ENCODE measurements at regions not wholly inside any gene's neighbourhood (a gene's known extent, or its start where the extent isn't known, plus 50 kb on each side); places are given as distances from the start of the nearest gene placed in this dataset.

DNA sequence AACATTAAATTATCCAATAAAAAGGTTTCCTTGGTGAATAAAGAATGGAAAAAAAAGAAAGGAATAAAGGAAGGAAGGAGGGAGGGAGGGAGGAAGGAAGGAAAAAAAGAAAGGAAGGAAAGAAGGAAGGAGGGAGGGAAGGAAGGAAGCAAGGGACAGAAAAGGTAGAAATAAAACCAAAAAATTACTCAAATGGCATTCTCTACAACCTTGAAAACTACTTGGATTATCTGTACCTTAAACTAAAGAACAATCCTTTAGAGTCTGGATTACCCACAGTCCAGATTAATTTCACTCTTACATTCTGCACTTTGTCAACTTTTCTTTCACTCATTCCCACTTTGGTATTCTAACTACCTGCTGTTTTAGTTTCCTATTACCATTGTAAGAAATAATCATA, 361.8 kb upstream of the ADGRB3 start:
- H3K36me3 Mint-ChIP-seq (ENCODE audit: insufficient read depth) = no peaks in the 10 kb centered on the region
- no peaks in the 10 kb centered on the region for H3K27me3 Mint-ChIP-seq
- H3K9me3 Mint-ChIP-seq = peaks cover 9% of the 10 kb centered on the region
- DNase-seq (ENCODE audit: low spot score in 2 of 2) (no peak), ATAC-seq (replicated peaks; ENCODE audit: extremely low read depth, poor library complexity, severe bottlenecking) (no peak)
- no peaks in the 10 kb centered on the region for H3K4me1 Mint-ChIP-seq
- no peak overlapping the region for H3K27ac Mint-ChIP-seq (ENCODE audit: low read depth)
- H3K4me3 Mint-ChIP-seq = no peak overlapping the region

- Mint-ChIP-seq H3K9me3 (peaks cover 34% of the 10 kb centered on the region), H3K4me3 (no peak overlapping the region)
Observed at GRCh38 chr6:68256391-68256790, 378.7 kb upstream of the ADGRB3 start.

DNA sequence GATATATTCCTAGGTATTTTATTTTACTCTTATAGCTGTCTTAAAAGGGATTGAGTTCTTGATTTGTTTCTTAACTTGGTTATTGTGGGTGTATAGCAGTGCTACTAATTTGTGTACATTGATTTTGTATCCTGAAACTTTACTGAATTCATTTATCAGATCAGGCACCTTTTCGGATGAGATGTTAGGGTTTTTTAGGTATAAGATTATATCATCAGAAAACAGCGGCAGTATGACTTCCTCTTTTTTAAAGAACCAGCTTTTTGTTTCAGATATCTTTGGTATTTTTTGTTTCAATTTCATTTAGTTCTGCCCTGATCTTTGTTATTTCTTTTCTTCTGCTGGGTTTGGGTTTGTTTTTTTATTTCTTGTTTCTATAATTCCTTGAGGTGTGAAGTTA, 382.4 kb upstream of the ADGRB3 start:
- no peak overlapping the region for H3K4me3 Mint-ChIP-seq
- H3K36me3 Mint-ChIP-seq (ENCODE audit: insufficient read depth) = no peaks in the 10 kb centered on the region
- no peaks in the 10 kb centered on the region for H3K27me3 Mint-ChIP-seq
- DNase-seq (ENCODE audit: low spot score in 2 of 2) = no peak
- ATAC-seq (replicated peaks; ENCODE audit: extremely low read depth, poor library complexity, severe bottlenecking) = no peak
- H3K27ac Mint-ChIP-seq (ENCODE audit: low read depth) = no peak overlapping the region
- peaks cover 14% of the 10 kb centered on the region for H3K9me3 Mint-ChIP-seq
- H3K4me1 Mint-ChIP-seq = no peaks in the 10 kb centered on the region

More at GRCh38 chr6:68256391-68256790, 378.7 kb upstream of the ADGRB3 start:
- ATAC-seq (replicated peaks; ENCODE audit: extremely low read depth, poor library complexity, severe bottlenecking) = no peak
- H3K36me3 Mint-ChIP-seq (ENCODE audit: insufficient read depth) = no peaks in the 10 kb centered on the region
- H3K27ac Mint-ChIP-seq (ENCODE audit: low read depth) = no peak overlapping the region
- no peaks in the 10 kb centered on the region for H3K4me1 Mint-ChIP-seq
- no peaks in the 10 kb centered on the region for H3K27me3 Mint-ChIP-seq
- no peak for DNase-seq (ENCODE audit: low spot score in 2 of 2)

DNA sequence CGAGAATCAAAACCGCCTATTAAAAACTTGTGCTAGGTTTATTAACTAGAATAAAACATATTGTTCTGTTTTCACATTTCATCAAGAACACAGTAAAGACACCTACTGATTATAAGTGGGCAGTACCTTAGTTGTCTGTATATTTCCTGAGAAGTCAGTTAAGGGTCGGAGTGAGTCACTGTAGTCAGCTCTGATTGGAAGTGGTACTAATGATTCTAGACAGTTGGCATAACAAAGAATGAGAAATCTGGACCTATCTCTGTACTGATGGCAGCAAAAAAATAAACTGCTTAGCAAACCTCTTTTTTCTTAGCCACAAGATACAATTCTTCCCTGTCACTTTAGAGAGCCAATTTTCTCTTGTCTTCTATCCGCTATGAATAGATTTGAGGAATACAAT, 387.3 kb upstream of the ADGRB3 start:
- no peak for ATAC-seq (replicated peaks; ENCODE audit: extremely low read depth, poor library complexity, severe bottlenecking)
- no peak for DNase-seq (ENCODE audit: low spot score in 2 of 2)
- Mint-ChIP-seq H3K4me1 (no peaks in the 10 kb centered on the region), H3K4me3 (no peak overlapping the region), H3K27ac (ENCODE audit: low read depth) (no peak overlapping the region), H3K36me3 (ENCODE audit: insufficient read depth) (no peaks in the 10 kb centered on the region), H3K27me3 (no peaks in the 10 kb centered on the region), H3K9me3 (peaks cover 13% of the 10 kb centered on the region)

DNA sequence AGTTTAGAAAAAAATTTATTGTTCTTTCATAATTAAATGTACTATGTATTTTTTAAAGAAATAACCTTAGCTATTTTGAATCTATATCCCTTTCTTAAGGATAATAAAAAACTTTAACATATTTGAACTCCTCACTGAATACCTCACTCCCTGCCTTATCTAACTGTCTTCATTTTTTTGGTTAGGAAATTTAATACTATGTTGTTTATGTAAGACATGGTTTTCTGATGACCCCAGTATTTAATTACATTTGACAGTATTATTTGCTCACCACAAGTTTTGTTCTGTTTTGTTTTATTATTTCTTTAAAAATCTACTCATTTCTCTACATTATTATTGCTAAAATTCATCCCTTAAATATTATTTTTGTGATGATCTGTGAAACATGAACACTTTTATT, 394.4 kb upstream of the ADGRB3 start:
- Mint-ChIP-seq H3K36me3 (ENCODE audit: insufficient read depth) (no peaks in the 10 kb centered on the region), H3K4me1 (no peaks in the 10 kb centered on the region), H3K27me3 (no peaks in the 10 kb centered on the region), H3K4me3 (no peak overlapping the region), H3K9me3 (peaks cover 8% of the 10 kb centered on the region), H3K27ac (ENCODE audit: low read depth) (no peak overlapping the region)
- ATAC-seq (replicated peaks; ENCODE audit: extremely low read depth, poor library complexity, severe bottlenecking) (no peak), DNase-seq (ENCODE audit: low spot score in 2 of 2) (no peak)

DNA sequence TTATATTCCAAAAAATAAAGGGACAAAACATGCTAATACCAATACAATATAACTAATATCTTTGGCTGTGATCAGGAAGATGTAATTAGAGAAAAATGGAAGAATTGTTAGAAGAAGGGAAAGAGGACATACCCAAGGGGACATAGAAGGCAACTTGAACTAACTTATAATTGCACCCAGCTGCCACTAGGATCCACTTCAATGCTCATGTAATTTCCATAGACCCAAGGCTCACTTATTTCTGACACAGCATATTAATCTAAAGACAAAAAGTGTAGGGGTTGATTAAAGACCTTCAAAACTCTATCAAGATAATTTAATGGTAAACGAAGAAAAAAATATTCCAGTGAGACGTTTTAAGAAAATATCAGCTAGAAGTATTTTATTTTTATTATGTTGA, 396.0 kb upstream of the ADGRB3 start:
- Mint-ChIP-seq H3K9me3 (peaks cover 5% of the 10 kb centered on the region), H3K27ac (ENCODE audit: low read depth) (no peak overlapping the region), H3K4me1 (no peaks in the 10 kb centered on the region), H3K36me3 (ENCODE audit: insufficient read depth) (no peaks in the 10 kb centered on the region), H3K27me3 (no peaks in the 10 kb centered on the region), H3K4me3 (no peak overlapping the region)
- DNase-seq (ENCODE audit: low spot score in 2 of 2) (no peak), ATAC-seq (replicated peaks; ENCODE audit: extremely low read depth, poor library complexity, severe bottlenecking) (no peak)

DNA sequence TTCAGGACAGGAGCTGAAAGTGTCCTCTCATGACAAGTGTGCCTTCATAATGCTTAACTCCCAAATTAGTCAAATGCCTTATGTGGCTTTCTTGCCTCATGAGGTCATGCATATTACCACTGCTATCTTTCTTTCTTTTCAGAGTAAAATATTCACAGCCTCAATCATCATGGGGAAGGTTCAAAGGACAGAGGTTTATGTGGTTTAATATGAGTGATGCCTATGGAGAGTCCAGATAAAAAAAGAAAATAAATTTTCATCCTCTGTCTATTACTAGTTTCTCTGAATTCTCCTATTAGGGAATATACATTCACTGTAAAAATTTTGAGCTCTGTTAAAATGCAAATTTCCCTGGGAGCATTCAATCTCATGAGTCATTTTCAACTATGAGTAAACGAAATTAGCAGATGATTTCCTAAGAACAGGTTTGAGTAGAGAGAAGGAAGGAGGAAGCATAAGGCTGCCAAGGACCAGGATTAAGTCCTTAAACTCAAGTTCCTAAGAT, 396.9 kb upstream of the ADGRB3 start:
- Mint-ChIP-seq H3K36me3 (ENCODE audit: insufficient read depth) (no peaks in the 10 kb centered on the region), H3K27ac (ENCODE audit: low read depth) (no peak overlapping the region), H3K4me1 (no peaks in the 10 kb centered on the region), H3K9me3 (peaks cover 10% of the 10 kb centered on the region), H3K27me3 (no peaks in the 10 kb centered on the region), H3K4me3 (no peak overlapping the region)
- ATAC-seq (replicated peaks; ENCODE audit: extremely low read depth, poor library complexity, severe bottlenecking) (no peak), DNase-seq (ENCODE audit: low spot score in 2 of 2) (no peak)

DNA sequence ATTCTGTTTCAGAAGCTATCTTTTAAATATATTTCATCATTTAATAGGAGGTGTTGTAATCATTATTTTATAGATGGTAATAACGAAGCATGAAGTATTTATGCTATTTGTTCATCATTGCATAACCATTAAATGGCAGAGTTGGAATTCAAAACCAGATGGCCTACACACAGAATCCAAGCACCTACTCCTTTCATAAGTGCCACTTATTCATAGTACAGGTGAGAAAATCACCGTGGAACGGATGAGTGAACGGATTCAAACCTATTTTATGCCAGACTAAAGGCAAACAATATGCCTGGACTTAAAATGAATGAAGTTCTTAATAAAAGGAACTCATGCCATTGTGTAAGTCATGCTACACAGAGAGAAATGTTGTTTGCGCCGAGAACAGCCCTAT, 397.9 kb upstream of the ADGRB3 start:
- Mint-ChIP-seq H3K4me3 (no peak overlapping the region), H3K27ac (ENCODE audit: low read depth) (no peak overlapping the region), H3K4me1 (no peaks in the 10 kb centered on the region), H3K36me3 (ENCODE audit: insufficient read depth) (no peaks in the 10 kb centered on the region), H3K27me3 (no peaks in the 10 kb centered on the region), H3K9me3 (peaks cover 10% of the 10 kb centered on the region)
- DNase-seq (ENCODE audit: low spot score in 2 of 2) (no peak), ATAC-seq (replicated peaks; ENCODE audit: extremely low read depth, poor library complexity, severe bottlenecking) (no peak)

DNA sequence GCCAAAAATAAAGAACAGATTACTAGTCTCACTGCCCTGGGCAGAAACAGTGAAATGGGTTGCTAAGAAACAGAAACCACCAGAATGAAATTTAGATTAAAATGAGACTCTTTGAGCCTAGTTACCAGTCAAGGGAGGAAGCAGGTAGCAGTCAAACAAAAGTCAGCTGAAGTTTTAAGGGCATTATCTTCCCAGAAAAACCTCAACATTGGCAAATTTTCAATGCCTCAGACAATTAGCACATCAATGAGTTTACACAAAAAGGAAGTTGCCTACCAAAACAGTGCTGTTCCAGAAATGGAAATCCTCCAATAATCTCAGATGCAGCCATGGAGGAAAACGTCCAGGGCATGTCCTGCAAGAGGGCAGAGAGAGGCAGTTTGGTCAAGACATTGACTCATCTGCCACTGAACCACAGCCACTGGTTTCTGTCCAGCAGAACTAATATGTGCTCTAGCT, 399.7 kb upstream of the ADGRB3 start:
- Mint-ChIP-seq H3K4me1 (no peaks in the 10 kb centered on the region), H3K27ac (ENCODE audit: low read depth) (no peak overlapping the region), H3K27me3 (no peaks in the 10 kb centered on the region), H3K4me3 (no peak overlapping the region), H3K36me3 (ENCODE audit: insufficient read depth) (no peaks in the 10 kb centered on the region), H3K9me3 (peaks cover 10% of the 10 kb centered on the region)
- ATAC-seq (replicated peaks; ENCODE audit: extremely low read depth, poor library complexity, severe bottlenecking) (no peak), DNase-seq (ENCODE audit: low spot score in 2 of 2) (no peak)

- Mint-ChIP-seq H3K4me1 (no peaks in the 10 kb centered on the region), H3K4me3 (no peak overlapping the region), H3K9me3 (peaks cover 10% of the 10 kb centered on the region), H3K27me3 (no peaks in the 10 kb centered on the region), H3K27ac (ENCODE audit: low read depth) (no peak overlapping the region), H3K36me3 (ENCODE audit: insufficient read depth) (no peaks in the 10 kb centered on the region)
- DNase-seq (ENCODE audit: low spot score in 2 of 2) (no peak), ATAC-seq (replicated peaks; ENCODE audit: extremely low read depth, poor library complexity, severe bottlenecking) (no peak)
Observed at GRCh38 chr6:68233623-68234022, 401.5 kb upstream of the ADGRB3 start.

DNA sequence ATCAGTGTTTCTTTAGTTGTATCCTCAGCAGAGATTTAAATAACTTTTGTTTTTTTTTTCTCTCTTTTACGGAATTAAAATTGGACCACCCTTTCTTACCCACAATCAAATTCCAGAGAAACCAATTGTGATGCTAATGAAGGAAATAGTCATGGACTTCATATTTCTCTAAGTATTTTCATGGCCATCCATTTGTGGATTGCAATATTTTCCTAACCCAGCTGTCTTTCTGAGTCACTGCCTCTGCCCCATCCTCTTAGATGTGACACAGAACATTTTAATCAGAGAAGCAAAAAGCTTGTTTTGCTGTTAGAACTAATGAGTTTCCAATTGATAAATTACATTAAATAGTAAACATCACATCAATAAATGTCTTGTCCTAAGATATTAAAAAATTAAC, 405.5 kb upstream of the ADGRB3 start:
- H3K9me3 Mint-ChIP-seq = peaks cover 24% of the 10 kb centered on the region
- peaks cover 2% of the 10 kb centered on the region for H3K36me3 Mint-ChIP-seq (ENCODE audit: insufficient read depth)
- H3K27me3 Mint-ChIP-seq = no peaks in the 10 kb centered on the region
- no peak overlapping the region for H3K27ac Mint-ChIP-seq (ENCODE audit: low read depth)
- DNase-seq (ENCODE audit: low spot score in 2 of 2) (no peak), ATAC-seq (replicated peaks; ENCODE audit: extremely low read depth, poor library complexity, severe bottlenecking) (no peak)
- H3K4me3 Mint-ChIP-seq = no peak overlapping the region
- H3K4me1 Mint-ChIP-seq = no peaks in the 10 kb centered on the region

GRCh38 chr6:68226460-68226859, 408.6 kb upstream of the ADGRB3 start:
- no peaks in the 10 kb centered on the region for H3K4me1 Mint-ChIP-seq
- peaks cover 25% of the 10 kb centered on the region for H3K9me3 Mint-ChIP-seq
- H3K36me3 Mint-ChIP-seq (ENCODE audit: insufficient read depth) = peaks cover 2% of the 10 kb centered on the region
- H3K4me3 Mint-ChIP-seq = no peak overlapping the region
- H3K27ac Mint-ChIP-seq (ENCODE audit: low read depth) = no peak overlapping the region
- no peaks in the 10 kb centered on the region for H3K27me3 Mint-ChIP-seq
- ATAC-seq (replicated peaks; ENCODE audit: extremely low read depth, poor library complexity, severe bottlenecking) (no peak), DNase-seq (ENCODE audit: low spot score in 2 of 2) (no peak)

GRCh38 chr6:68225729-68226128, 409.4 kb upstream of the ADGRB3 start:
- DNase-seq (ENCODE audit: low spot score in 2 of 2) = no peak
- Mint-ChIP-seq H3K27me3 (no peaks in the 10 kb centered on the region), H3K27ac (ENCODE audit: low read depth) (no peak overlapping the region), H3K36me3 (ENCODE audit: insufficient read depth) (peaks cover 2% of the 10 kb centered on the region), H3K9me3 (peaks cover 25% of the 10 kb centered on the region), H3K4me3 (no peak overlapping the region), H3K4me1 (no peaks in the 10 kb centered on the region)
- no peak for ATAC-seq (replicated peaks; ENCODE audit: extremely low read depth, poor library complexity, severe bottlenecking)

Data from central memory CD8-positive, alpha-beta T cell (primary cell).